NCI-H345 treated with DMSO at 0.1 percent for 48 hours (cell line): ENCODE measurements at regions not wholly inside any gene's neighbourhood (a gene's known extent, or its start where the extent isn't known, plus 50 kb on each side); places are given as distances from the start of the nearest gene placed in this dataset.

Source experiments
- DNase-seq: peaks from one replicate; lab custom pipeline; 2025; ENCODE audit not compliant: unreplicated experiment; lab: John Stamatoyannopoulos, UW

DNA sequence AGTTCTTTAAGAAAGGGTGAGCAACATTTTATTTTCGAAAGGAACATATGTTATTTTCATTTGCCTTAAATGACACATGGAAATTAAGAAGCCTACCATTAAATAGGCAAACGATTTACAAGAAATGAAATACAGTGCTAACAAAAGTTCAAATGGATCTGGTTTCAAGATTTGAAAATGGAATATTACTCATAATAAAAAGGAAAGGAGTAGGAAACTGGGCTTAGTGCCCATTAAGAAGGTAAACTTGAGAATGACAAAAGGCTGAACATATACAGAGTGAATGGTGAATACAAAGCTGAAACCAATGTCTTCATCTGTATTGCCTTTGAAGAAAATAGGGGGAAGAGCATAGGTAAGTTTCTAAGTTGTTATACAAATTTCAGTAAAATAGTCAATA is 974.2 kb upstream of the C9orf72 start:
- DNase-seq = no peak

DNA sequence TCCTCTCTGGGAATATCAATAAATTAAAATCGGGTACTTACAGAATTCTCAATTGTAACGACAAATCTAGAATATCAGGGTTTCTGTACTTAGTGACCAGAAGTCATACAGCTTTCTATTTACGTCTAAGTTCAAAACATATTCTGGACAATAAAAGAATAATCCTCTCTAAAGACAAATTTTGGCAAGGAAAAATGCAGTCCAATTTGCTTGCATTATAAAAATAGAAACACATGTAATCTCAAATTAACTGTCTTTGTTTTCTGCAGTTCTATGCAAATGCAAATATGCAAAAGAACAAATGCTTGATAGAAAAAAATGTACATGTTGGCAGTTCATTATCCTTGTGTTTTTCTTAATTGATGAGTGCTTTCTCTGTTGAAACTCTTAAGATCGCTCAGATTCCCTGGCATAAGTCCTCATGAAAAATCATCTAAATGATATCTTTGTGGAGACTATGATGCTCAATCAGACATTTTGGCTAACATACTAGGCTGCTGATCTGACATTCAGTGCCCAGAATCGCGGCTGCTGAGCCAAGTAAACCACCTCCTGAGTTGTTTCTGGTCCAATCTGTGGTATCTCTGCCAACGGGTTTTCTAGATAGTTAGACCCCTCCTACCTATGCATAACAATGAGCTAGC is 990.1 kb upstream of the C9orf72 start:
- no peak for DNase-seq

DNA sequence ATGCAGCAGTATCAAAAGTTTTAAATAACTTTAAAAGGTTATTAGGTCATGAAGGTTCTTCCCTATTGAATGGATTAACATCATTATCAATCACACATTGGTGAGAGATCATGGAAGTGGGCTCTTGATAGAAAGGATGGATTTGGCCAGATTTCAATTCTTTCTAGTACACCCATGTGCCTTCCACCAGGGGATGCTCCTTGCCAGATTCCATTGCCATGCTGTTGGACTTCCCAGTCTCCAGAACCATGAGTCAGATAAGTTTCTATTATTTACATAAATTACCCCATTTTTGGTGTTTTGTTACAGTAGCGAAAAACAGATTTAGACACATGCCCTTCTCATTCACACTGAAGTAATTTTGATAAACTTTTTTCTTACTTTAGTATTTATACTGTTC is 1010.6 kb upstream of the C9orf72 start:
- DNase-seq = no peak

DNA sequence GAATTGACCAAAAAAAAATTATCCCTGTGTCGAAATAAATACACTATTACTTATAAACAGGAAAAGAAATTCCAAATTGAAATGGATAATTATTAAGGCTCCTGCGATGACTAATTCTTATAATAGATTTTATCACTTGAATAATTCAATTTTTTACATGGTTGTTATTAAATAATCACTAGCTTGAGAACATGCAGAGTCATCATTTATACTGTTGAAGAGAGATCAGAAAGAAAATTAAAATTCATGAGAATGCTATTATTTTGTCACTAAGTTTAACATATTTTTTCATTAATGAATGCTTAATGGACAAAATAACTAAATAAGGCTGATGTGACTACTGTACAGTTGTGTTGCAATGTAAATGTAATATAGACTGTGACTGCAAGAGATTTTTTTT is 1011.3 kb upstream of the C9orf72 start:
- DNase-seq = no peak

DNA sequence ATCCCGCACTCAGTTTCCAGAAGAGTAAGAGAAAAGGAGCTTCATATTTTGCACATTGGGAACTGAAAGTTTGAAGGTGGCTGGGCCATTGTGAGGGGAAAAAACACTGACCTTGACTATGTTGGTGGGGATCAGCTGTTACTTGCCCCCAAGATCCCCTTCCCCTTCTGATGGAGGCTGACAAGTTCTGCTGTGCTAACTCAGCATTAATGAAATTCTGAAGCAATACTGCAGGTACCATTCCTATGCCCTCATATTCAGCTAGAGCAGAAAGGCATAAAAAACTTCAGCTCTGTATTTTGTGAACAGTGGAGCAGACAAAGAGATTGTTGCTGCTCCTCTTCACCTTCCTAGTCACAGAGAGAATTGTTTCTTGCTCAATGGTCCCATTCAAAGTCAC is 1013.8 kb upstream of the C9orf72 start:
- DNase-seq = no peak

DNA sequence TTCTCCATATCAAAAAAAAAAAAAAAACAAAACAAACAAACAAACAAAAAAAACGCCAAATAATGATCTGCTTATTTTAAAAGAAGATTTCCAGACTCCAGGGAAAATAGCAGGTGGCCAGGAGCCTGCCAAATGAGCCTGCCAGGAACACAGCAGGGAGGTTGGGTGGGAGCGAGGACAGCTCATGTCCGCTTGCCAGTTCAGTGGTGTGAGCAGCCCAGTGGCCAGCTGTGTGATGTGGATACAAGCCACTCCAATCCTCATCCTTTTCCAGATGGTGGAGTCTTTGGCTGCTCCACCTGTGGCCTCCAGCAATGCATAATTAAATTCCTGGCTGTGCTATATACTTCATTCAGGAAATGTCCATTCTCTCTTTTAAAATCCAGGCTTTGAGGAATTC is 1025.1 kb upstream of the C9orf72 start:
- peak; percentile 17 for DNase-seq

DNA sequence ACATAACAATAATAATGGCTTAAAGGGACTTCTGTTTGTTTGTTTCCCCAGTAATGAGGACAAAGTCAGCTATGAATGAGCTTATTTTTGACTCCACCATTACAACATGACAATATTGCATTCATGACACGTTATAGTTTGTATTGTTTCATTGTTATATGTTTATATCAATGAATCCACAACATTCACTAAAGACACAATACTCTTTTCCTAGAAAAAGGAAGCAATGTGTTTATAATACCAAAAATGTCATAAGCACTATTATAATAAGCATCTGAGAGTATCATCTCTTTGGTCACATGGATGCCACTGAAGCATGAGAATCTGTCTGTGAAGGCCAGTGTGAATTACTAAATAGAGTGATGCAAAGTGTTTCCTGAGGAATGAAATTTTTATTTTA is 1026.9 kb upstream of the C9orf72 start:
- no peak for DNase-seq

DNA sequence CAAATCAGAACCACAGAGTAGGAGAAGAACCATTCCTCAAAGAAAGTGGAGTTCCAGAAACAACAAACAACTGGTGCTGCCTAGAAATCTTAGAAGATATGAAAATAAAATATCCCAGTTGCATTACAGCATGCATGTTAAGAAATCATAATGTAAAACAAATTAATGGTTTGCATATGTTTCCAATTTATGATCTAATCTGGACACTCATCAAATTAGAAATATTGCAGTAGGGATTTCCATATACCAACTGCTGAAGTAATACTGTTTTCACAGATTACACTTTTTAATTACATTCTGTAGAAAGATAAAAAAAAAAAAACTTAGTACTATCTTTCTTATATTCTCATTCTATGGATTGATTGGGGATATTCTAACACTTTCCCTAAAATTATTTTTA is 1034.6 kb upstream of the C9orf72 start:
- DNase-seq = no peak

DNA sequence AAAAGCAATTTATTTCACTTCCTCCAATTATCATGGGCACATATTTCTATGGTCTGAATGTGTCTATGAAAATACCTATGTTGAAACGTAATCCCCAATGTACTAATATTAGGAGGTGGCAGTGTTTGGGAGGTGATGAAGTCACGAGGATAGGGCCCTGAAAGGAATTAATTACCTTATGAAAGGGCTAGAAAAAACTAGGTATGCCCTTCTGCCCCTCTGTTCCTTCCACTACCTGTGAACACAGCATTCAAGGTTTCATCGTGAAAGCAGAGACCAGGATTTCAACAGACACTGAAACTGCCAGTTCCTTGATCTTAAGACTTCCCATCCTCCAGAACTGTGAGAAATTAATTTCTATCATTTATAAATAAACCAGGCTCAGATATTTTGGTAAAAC is 1037.1 kb upstream of the C9orf72 start:
- DNase-seq = no peak

DNA sequence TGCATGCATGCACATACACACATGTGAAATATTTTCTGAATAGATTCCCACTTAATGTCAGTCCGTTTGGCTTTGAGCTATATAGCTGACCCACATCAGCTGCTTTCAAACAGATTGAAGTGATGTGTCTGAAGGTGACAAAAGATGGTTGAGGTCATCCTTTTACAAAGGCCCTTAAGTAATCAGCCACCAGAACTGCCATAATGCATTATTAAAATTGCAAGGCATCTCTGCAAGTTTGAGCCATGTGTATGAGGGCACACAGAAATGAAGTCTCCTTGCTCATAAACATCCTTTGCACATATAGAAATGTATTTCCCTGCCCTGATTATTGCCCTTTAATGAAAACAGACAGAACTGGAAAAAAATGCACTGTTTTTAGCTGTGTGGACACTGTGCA is 1043.0 kb upstream of the C9orf72 start:
- DNase-seq = no peak

DNA sequence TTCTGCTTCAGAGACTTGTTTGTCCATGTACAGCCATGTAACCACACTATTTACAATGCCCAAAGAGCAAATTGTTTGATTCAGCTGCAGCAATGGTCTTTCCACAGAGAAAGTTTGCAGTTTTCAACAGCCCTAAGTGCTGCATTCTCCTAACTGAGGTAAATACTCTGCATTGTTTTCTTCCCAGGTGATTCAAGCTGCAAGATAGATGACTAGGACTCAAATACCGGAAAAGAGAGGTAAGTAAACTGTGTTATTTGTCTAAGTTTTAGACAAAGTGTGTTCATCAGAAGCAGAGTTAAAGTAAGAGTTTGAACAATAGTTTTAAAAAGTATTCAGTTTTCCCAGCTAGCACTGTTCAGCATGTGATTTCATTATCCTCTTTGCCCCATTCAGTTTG is 1046.7 kb upstream of the C9orf72 start:
- no peak for DNase-seq

DNA sequence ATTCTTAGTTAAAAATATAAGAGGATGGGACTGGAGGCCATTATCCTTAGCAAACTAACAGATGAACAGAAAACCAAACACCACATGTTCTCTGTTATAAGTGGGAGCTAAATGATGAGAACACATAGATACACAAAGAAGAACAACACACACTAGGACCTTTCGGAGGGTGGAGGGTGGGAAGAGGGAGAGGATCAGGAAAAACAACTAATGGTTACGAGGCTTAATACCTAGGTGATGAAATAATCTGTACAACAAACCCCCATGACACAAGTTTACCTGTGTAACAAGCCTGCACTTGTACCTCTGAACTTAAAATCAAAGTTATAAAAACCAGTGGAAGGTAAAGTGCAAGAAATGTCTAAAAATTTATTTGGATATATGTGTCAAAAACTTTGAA is 1047.4 kb upstream of the C9orf72 start:
- DNase-seq = no peak

DNA sequence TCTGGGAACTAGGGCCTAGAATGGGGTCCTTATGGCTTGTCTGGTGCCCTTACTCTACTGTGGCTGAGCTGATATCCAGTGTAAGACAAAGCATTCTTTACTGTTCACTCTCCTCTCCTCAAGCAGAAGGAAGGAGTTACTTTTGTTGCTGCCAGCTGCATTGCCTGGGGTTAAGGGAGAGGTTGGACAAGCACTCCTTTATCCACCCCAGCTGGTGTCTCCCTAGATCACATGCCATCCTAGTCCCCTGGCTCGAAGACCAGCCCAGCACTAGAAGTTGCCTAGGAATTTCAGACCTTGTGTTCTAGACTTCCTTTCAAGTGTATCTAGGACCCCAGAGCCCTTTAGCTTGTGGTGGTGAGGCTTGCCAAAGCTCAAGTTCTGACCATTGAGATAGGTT is 1051.5 kb upstream of the C9orf72 start:
- no peak for DNase-seq

DNA sequence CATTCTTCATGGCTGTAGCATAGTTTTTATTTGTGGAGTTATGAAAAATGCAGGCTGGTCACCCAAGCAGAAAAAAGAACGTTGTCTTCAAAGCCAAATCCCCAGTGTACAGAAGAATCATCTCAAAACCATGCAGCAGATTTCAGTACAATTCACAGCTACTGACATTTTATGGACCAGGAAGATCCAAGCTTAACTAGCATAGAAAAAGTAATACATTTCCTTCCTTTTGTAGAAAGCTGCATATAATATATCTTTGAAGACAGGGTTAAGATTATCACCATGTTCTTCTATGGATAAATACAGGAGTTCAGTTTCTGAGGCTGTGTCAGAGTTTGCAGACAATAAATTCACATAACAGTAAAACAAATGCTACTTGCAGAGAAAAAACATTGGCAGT is 1054.8 kb upstream of the C9orf72 start:
- DNase-seq = no peak

DNA sequence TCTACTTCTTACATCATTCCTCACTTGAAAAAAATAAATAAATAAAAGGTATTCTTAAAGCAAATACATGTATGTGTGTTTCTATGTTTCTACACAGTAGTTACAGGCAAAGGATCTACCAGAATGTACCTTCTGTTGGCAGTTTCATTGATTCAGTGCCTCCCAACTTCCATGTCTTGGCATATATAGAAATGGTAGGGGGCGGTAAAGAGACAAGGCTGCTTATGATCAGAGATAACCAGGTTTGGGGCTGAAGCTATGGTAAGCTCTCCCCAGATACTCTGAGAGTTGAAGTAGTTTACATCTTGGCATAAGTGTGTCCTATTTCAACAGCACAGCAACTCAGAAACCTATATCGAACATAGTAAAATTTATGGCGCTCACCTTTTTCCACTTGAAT is 1075.4 kb upstream of the C9orf72 start:
- DNase-seq = no peak

DNA sequence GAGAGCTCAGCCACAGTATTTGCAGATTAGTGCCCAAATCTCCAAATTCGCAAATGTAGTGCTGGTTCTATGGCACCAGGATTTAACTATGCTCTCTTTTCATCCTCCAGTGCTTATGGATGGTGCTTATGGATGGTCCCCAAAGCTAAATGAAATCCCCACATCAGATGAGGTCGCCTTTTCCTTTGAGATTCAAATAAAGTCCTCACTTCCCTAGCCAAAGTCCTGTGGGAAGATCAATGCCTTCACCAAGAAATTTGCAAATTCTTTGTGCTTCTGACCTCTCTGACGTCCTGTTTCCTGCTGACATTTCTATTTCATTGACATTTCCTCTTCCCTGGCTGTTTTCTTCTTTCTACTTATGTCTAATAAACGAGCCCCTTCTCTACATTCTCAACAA is 1077.0 kb upstream of the C9orf72 start:
- DNase-seq = no peak

DNA sequence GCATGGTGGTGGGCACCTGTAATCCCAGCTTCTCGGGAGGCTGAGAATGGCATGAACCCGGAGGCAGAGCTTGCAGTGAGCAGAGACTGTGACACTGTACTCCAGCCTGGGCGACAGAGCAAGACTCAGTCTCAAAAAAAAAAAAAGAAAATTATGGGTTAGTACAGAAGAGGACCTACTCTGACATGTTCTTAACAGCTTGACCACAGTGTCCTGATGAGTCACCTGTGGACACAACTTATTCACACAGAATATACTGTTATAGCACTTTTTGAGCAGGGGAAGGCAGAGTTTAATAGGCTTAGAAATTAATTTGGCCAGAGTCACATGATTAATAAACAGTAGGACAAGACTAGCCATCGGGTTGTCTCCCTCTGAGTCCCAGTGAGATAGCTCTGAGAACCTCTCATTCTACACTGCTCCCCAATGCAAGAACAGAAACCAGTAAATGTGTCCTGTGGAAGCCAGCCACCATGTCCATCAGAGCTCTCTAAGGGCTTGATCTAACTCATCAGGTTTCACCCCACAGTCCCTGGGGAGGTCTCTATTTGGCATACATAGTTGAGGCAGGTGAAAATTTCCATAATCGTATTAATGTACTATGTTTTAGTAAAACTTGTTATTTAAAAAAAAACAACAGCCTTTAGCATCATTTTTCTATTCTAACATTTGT is 1077.9 kb upstream of the C9orf72 start:
- DNase-seq = no peak

DNA sequence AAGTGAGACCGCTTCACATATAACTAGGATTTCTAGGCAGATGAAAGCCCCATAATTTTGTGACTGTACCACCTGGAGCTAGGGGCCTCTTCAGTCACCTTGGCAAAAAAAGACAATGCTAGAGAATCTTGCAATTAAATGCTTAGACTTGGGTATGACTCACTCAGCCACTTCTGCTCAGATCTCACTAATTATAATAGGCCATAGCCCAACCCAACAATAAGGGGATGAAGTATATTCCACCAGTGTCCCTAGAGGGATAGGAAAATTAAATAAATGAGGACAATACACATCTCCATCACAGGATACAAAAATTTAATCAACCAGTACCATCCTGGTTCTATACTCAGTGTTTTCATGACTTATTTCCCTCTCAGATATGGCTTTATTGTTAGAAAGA is 1079.9 kb upstream of the C9orf72 start:
- DNase-seq = no peak

DNA sequence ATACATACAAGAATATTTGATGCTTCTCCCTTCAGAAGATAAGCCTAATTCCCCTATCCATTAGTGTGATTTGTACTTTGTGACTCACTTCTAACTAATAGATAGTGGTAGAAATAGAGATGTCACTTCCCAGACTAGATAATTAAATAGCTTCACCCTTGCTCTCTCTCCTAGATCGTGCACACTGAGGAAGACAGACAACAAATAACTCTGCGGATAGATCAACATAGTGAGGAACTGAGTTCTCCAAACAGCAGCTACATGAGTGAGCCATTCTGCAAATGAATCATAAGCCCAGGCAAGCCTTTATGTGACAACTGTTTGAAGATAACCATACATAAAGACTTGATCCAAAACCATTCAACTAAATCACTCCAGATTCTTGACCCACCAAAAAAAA is 1083.4 kb upstream of the C9orf72 start:
- DNase-seq = no peak

DNA sequence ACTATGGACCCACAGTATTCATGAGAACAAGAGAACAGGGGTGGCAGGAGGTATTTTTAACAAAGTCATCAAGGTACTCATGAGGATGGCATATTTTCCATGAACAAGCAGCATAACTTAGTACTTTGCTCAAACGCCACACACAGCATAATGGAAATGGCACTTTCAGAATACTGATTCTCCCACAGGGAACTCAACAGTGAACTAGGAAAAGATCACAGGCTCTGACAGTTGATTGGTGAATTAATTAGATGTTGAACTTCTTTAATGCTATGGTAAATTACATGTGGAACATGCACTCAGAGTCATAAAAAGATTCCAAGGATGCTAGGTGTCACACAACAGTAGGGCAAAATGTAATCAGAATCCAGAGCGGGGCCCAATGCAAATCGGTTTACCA is 1088.6 kb upstream of the C9orf72 start:
- no peak for DNase-seq

DNA sequence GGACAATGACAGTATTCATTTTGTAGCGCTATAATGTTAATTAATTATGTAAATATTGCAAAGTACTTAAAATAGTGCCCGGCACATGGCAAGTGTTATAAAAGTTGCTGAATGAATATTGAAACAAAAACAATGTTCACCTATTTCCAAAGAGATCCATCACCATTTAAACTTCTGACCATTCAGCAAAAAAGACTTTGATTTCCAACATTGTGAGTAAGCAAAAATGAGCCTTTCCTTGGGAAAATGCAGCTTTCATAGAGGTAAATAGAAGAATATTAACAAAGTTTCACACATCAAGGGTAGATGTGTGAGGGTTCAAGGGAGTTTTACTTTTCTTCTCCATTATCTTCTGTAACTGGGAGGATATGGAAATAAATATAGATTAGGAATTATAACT is 1089.4 kb upstream of the C9orf72 start:
- no peak for DNase-seq

DNA sequence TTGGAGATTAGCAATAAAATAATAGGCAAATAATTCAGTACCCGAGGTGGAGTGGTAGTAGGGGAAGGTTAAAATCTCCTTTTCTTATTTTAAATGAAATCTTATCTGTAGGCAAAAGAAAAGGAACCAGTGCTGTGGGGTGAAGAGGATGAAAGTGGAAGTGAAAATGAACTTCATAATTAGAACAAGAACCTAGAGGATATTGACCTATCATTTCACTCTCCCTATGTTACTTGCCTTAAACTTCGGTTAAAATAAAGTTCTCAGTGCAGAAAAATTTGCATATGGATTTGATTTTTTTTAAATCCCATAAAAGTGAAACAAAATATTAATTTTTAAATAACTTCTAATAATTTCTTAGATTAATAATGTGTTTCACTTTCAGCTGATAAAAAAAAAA is 1094.9 kb upstream of the C9orf72 start:
- no peak for DNase-seq

DNA sequence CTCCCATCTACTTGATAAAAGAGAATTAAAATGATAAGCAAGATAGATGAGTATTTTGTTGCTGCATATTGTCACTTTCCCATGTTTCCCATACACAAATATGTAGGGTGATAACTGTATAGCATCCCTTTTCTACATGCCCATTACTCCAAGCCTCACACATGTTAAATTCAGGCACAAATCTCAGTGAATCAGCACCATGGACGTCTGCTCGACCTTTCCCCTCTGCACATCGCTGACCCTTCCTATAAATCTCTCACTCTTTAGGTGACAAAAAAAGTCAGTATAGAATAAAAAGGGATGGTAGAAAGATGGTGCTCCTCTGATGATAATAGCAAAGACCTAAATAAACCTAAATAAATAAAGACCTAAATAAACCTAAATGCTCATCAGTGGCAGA is 1097.7 kb upstream of the C9orf72 start:
- DNase-seq = no peak
